SK-N-SH (cell line): ENCODE measurements at regions not wholly inside any gene's neighbourhood (a gene's known extent, or its start where the extent isn't known, plus 50 kb on each side); places are given as distances from the start of the nearest gene placed in this dataset.

Experiments used
- CTCF ChIA-PET: fragments of 300-600, 350-600 bp; formaldehyde crosslinking; extraction: SDS; loops from one replicate; lab custom pipeline; 2021; lab: Yijun Ruan, JAX
- POLR2A ChIA-PET: fragments of 350-600 bp; sonication (Branson Sonifier 250); formaldehyde crosslinking; extraction: SDS; loops from one replicate; lab custom pipeline; 2020; ENCODE audit warnings: antibody characterized with exemption, inconsistent platforms; lab: Yijun Ruan, JAX
- DNase-seq: peaks from one replicate; pipeline ENCODE4 v3.0.0; 2012
- H2AFZ ChIP-seq: fragments of 200-600 bp; sonication (generic); 2 replicates; pipeline ENCODE4 v1.8.1; 2016; ENCODE audit warnings: antibody characterized with exemption, mild to moderate bottlenecking, low read depth
- H3F3A ChIP-seq: fragments of 200-600 bp; sonication (generic); replicated peaks from 2 replicates; pipeline ENCODE3; 2016; ENCODE audit warnings: antibody characterized with exemption, mild to moderate bottlenecking; ENCODE audit not compliant: insufficient read depth
- H3K27ac ChIP-seq, 2 experiments: fragments of 200-500 bp in 1 of 2; fragments of 200-600 bp in 1 of 2; sonication (Bioruptor generic) in 1 of 2; sonication (generic), shearing (Covaris generic) in 1 of 2; 2 replicates each; pipeline versions ENCODE4 v1.5.1 to v1.6.1; 2014 to 2016; ENCODE audit warnings: low read depth in 2 of 2, inconsistent platforms in 1 of 2, low read length in 1 of 2, mild to moderate bottlenecking in 1 of 2, mixed read lengths in 1 of 2
- H3K27me3 ChIP-seq: fragments of 200-600 bp; sonication (generic), shearing (Covaris generic); 2 replicates; pipeline ENCODE4 v1.6.1; 2016; ENCODE audit warnings: mixed run types; ENCODE audit not compliant: insufficient read depth
- H3K36me3 ChIP-seq, 2 experiments: fragments of 200-500 bp in 1 of 2; fragments of 200-600 bp in 1 of 2; sonication (Bioruptor generic) in 1 of 2; sonication (generic) in 1 of 2; replicated peaks in 1 of 2; 2 replicates each; pipeline versions ENCODE3 to v1.5.1; 2014 to 2016; ENCODE audit warnings: low read length in 1 of 2, mild to moderate bottlenecking in 1 of 2; ENCODE audit not compliant: insufficient read depth in 2 of 2, control insufficient read depth in 1 of 2
- H3K4me1 ChIP-seq, 2 experiments: fragments of 200-500 bp in 1 of 2; fragments of 200-600 bp in 1 of 2; sonication (Bioruptor generic) in 1 of 2; sonication (generic), shearing (Covaris generic) in 1 of 2; 2 replicates each; pipeline versions ENCODE4 v1.5.1 to v1.6.1; 2014 to 2016; ENCODE audit warnings: low read depth in 1 of 2, low read length in 1 of 2, mixed run types in 1 of 2; ENCODE audit not compliant: insufficient read depth in 2 of 2, control insufficient read depth in 1 of 2
- H3K4me2 ChIP-seq: fragments of 200-600 bp; sonication (generic), shearing (Covaris generic); 2 replicates; pipeline ENCODE4 v1.6.1; 2017; ENCODE audit warnings: mixed run types
- H3K4me3 ChIP-seq, 2 experiments: fragments of 200-500 bp in 1 of 2; fragments of 200-600 bp in 1 of 2; sonication (Bioruptor generic) in 1 of 2; sonication (generic), shearing (Covaris generic) in 1 of 2; 2 replicates each; pipeline versions ENCODE4 v1.5.1 to v1.8.1; 2014 to 2016; ENCODE audit warnings: low read depth in 2 of 2, inconsistent platforms in 1 of 2, low read length in 1 of 2, mild to moderate bottlenecking in 1 of 2, mixed read lengths in 1 of 2, moderate library complexity in 1 of 2
- H3K79me2 ChIP-seq: fragments of 200-600 bp; sonication (generic); 2 replicates; pipeline ENCODE4 v1.8.1; 2017; ENCODE audit warnings: mild to moderate bottlenecking; ENCODE audit not compliant: insufficient read depth
- H3K9ac ChIP-seq: fragments of 200-600 bp; sonication (generic); 2 replicates; pipeline ENCODE4 v1.6.1; 2017; ENCODE audit warnings: mixed run types
- H3K9me2 ChIP-seq: fragments of 200-600 bp; sonication (generic); 2 replicates; pipeline ENCODE4 v1.6.1; 2017; ENCODE audit warnings: mixed run types
- H3K9me3 ChIP-seq: fragments of 200-600 bp; sonication (generic); 2 replicates; pipeline ENCODE4 v1.6.1; 2017; ENCODE audit warnings: mixed run types, mild to moderate bottlenecking, moderate library complexity
- H4K20me1 ChIP-seq: fragments of 200-600 bp; sonication (generic); 2 replicates; pipeline ENCODE4 v1.6.1; 2017; ENCODE audit warnings: mild to moderate bottlenecking, mixed run types; ENCODE audit not compliant: insufficient read depth
- CHD2 ChIP-seq: fragments of 150-350 bp; IDR thresholded peaks from 2 replicates; pipeline ENCODE4 v1.6.1; 2018; ENCODE audit warnings: low read length; ENCODE audit not compliant: partially characterized antibody
- ELF1 ChIP-seq: IDR thresholded peaks from 2 replicates; pipeline ENCODE4 v1.4.0; 2012
- EP300 ChIP-seq, 2 experiments: IDR thresholded peaks; 2 replicates each; pipeline versions ENCODE4 v1.4.0 to v1.6.1; 2012; ENCODE audit warnings: borderline replicate concordance in 1 of 2, low read depth in 1 of 2, low read length in 1 of 2
- FOSL2 ChIP-seq: IDR thresholded peaks from 2 replicates; pipeline ENCODE4 v1.4.0; 2012; ENCODE audit warnings: low read depth, mild to moderate bottlenecking, moderate library complexity, borderline replicate concordance
- FOXJ3 ChIP-seq: sonication (generic); formaldehyde crosslinking; IDR thresholded peaks from 2 replicates; pipeline ENCODE4 v1.5.1; 2020; ENCODE audit warnings: mild to moderate bottlenecking, missing genetic modification reagents
- GABPA ChIP-seq: IDR thresholded peaks from 2 replicates; pipeline ENCODE4 v1.4.0; 2012; ENCODE audit warnings: low read depth, mild to moderate bottlenecking
- GATA2 ChIP-seq: sonication (generic); formaldehyde crosslinking; IDR thresholded peaks from 2 replicates; pipeline ENCODE4 v1.5.0; 2020; ENCODE audit warnings: mild to moderate bottlenecking, missing genetic modification reagents
- JUND ChIP-seq: IDR thresholded peaks from 2 replicates; pipeline ENCODE4 v1.4.0; 2012
- MAX ChIP-seq: IDR thresholded peaks from 2 replicates; pipeline ENCODE4 v1.4.0; 2012; ENCODE audit warnings: low read depth
- MEF2A ChIP-seq: IDR thresholded peaks from 2 replicates; pipeline ENCODE4 v1.4.0; 2012; ENCODE audit warnings: low read depth, borderline replicate concordance
- MXI1 ChIP-seq: IDR thresholded peaks from 2 replicates; pipeline ENCODE4 v1.6.1; 2012; ENCODE audit warnings: mild to moderate bottlenecking, low read depth, low read length, improper control_type of control experiment
- PBX3 ChIP-seq: IDR thresholded peaks from 2 replicates; pipeline ENCODE4; 2012
- POLR2AphosphoS5 ChIP-seq: IDR thresholded peaks from 2 replicates; pipeline ENCODE4 v1.6.1; 2012; ENCODE audit warnings: low read depth, low read length
- SMC3 ChIP-seq: IDR thresholded peaks from 2 replicates; pipeline ENCODE4 v1.6.1; 2012; ENCODE audit warnings: low read depth, low read length, improper control_type of control experiment
- TCF12 ChIP-seq: IDR thresholded peaks from 2 replicates; pipeline ENCODE4 v1.4.0; 2012
- USF2 ChIP-seq: fragments of 150-350 bp; IDR thresholded peaks from 2 replicates; pipeline ENCODE4 v1.6.1; 2017; ENCODE audit warnings: antibody characterized with exemption, low read length, low read depth, borderline replicate concordance
- YY1 ChIP-seq: IDR thresholded peaks from 2 replicates; pipeline ENCODE4 v1.4.0; 2012; ENCODE audit warnings: low read depth, mild to moderate bottlenecking

GRCh38 chr1:88186911-88187310, 497.2 kb upstream of the PKN2 start:
- H4K20me1 ChIP-seq, result no peaks in the 10 kb centered on the region
- no peak overlapping the region for H3K27ac ChIP-seq
- no peak overlapping the region for H2AFZ ChIP-seq
- H3K9me2 ChIP-seq, result no peaks in the 10 kb centered on the region
- no peak for DNase-seq
- no peaks in the 10 kb centered on the region for H3K27me3 ChIP-seq
- POLR2A ChIA-PET, result no interaction called here
- H3K9me3 ChIP-seq, result no peaks in the 10 kb centered on the region
- CTCF ChIA-PET, result no interaction called here
- H3K4me3 ChIP-seq, result no peak overlapping the region
- no peaks in the 10 kb centered on the region; a peak in 1 of 4 replicates for H3K4me1 ChIP-seq
- no peaks in the 10 kb centered on the region for H3F3A ChIP-seq
- H3K9ac ChIP-seq, result no peak overlapping the region
- H3K4me2 ChIP-seq, result no peak overlapping the region
- H3K79me2 ChIP-seq, result no peaks in the 10 kb centered on the region
- no peaks in the 10 kb centered on the region for H3K36me3 ChIP-seq
- TF ChIP-seq CHD2 (no peak), PBX3 (no peak), FOSL2 (no peak), SMC3 (no peak), GABPA (no peak), GATA2 (CRISPR knock-in tag) (no peak), JUND (no peak), USF2 (no peak), TCF12 (no peak)

GRCh38 chr1:88188038-88188437, 496.0 kb upstream of the PKN2 start:
- CTCF ChIA-PET, result no interaction called here
- H2AFZ ChIP-seq, result no peak overlapping the region
- H3K27me3 ChIP-seq, result no peaks in the 10 kb centered on the region
- H3K36me3 ChIP-seq, result no peaks in the 10 kb centered on the region
- no peaks in the 10 kb centered on the region for H3K9me3 ChIP-seq
- no peaks in the 10 kb centered on the region for H3K9me2 ChIP-seq
- no peaks in the 10 kb centered on the region for H3K79me2 ChIP-seq
- H3K4me1 ChIP-seq, result no peaks in the 10 kb centered on the region; a peak in 1 of 4 replicates
- H3K27ac ChIP-seq, result no peak overlapping the region
- H3K4me2 ChIP-seq, result no peak overlapping the region
- POLR2A ChIA-PET, result no interaction called here
- DNase-seq, result no peak
- no peak overlapping the region for H3K9ac ChIP-seq
- no peaks in the 10 kb centered on the region for H3F3A ChIP-seq
- TF ChIP-seq MAX (no peak), GATA2 (CRISPR knock-in tag) (no peak), CHD2 (no peak), PBX3 (no peak), MXI1 (no peak), EP300 (IDR thresholded peaks at IDR 0.05; ENCODE audit: borderline replicate concordance in 1 of 2, low read depth in 1 of 2, low read length in 1 of 2) (no peak), FOXJ3 (no peak), YY1 (no peak), ELF1 (no peak), POLR2AphosphoS5 (no peak), MEF2A (no peak)
- H4K20me1 ChIP-seq, result no peaks in the 10 kb centered on the region
- no peak overlapping the region for H3K4me3 ChIP-seq
